DMS 273 (cell line): ENCODE measurements at regions not wholly inside any gene's neighbourhood (a gene's known extent, or its start where the extent isn't known, plus 50 kb on each side); places are given as distances from the start of the nearest gene placed in this dataset.
A peak's percentile ranks its signal among the peaks of the same experiment; 100 is the strongest.
"Not testable (repeated sequence)": the region's sequence is repeated elsewhere in the genome, so short reads cannot be mapped to it uniquely, and the experiment has no call there.

ENCODE experiments used
- DNase-seq: peaks from one replicate; lab custom pipeline; 2025; ENCODE audit not compliant: unreplicated experiment; lab: John Stamatoyannopoulos, UW

DNA sequence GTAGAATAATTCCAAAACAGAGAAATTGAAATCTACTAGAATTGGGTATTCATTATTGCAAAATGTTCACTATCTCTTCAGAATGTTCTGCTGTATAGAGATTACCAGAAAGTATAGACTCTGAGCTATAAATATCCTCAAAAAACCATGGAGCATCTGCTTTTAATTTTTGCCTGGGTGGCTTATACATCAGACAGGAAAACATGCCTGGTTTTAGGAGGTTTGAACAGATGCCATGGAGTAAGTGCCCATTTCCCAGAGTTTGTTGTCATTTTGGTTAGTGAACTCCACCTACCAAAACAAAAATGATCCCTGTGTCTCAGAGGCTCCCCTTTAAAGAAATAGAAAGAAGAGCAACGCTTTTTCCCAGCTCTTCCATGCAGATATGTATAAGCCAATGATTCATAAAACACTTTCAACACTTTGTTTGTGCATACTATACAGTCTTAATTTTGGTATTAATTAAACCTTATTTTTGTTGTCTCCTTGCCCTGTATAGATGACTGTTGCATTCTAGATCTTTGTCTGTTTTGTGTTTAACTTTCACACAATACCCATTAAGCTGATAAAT lies 68.7 kb downstream of the MEPE start:
- DNase-seq, result no peak

DNA sequence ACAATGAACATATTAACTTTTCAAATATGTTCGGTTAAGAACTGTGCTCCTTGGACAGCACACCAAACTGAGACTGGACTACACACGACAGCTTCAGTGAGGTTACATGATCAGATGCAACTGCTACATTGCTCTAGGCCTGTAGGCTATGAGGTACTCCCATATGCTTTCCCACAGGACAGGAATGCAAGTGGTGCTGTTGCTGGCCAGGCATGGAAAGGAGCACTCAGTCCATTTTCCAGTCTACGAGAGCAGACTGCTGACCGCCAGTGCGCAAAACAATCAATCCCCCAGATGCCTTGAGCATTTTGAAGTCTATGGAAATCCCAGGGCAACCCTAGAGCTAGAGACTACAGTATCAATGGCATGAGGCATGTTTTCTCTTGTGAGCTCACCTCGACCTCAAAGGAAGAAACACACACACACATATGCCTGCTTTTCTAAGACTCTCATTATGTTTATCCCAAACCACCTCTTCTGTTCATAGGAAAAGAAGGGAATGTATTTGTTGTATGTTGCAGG lies 70.8 kb upstream of the SPP1 start:
- DNase-seq, result no peak

DNA sequence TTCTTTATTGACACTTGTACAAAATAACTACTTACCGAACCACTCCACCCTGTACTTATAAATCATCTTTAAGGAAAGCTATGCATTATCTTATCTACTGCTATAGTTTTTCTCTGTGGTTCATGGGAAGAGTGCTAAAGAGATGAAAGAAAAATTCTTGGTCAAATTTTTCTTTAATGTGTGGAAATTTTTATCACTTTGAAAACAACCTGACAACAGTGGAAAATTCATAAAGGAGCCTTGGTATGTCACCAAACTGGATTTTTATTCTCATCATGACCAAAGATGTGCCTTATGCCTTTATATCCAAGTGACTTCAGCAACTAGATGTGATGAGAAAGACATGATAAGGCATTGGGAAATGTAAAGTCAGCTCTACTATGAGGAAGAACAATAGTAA lies 67.2 kb upstream of the SPP1 start:
- DNase-seq, result no peak

DNA sequence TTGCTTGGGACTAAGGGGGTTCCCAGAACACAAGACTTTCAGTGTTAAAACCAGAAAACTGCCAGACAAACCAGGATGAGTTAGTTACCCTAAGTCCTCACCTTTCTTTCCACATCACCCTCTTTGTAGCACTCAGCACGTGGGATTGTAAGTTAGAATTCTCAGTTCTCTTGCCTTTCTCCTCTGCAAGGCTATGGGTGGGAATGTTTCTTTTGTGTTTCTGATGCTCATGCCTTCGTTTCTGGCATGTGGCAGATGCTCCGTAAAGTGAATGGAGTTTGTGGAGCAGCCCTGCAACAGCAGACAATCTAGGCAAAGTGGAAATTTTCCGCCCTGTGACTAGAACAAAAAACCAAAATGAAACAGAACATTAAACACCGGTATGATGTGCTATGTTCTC lies 64.7 kb upstream of the SPP1 start:
- no peak for DNase-seq

DNA sequence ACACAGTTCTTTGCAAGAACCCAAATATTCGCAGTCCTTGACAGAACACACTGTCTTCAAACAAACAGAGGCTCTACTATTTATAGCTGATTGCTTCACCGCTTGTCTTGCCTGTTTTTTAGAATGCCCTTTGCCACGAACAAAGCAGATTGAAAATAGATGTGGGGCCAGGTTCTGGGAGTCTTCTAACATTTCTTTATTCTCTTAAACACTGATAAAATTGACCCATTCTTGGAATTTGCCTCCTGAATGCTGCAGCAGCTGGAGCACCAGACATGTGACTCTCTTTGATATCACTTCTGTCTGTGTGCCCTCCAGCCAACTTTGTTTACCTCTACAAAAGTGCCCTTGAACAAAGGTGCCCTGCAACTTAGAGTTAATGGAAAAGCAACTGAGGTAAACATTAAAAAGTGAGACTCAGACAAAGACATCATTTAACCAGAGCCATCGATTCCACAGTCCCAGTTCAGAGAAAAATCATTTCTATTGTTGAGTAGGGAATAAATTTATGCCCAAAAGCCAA lies 64.2 kb upstream of the SPP1 start:
- no peak for DNase-seq

DNA sequence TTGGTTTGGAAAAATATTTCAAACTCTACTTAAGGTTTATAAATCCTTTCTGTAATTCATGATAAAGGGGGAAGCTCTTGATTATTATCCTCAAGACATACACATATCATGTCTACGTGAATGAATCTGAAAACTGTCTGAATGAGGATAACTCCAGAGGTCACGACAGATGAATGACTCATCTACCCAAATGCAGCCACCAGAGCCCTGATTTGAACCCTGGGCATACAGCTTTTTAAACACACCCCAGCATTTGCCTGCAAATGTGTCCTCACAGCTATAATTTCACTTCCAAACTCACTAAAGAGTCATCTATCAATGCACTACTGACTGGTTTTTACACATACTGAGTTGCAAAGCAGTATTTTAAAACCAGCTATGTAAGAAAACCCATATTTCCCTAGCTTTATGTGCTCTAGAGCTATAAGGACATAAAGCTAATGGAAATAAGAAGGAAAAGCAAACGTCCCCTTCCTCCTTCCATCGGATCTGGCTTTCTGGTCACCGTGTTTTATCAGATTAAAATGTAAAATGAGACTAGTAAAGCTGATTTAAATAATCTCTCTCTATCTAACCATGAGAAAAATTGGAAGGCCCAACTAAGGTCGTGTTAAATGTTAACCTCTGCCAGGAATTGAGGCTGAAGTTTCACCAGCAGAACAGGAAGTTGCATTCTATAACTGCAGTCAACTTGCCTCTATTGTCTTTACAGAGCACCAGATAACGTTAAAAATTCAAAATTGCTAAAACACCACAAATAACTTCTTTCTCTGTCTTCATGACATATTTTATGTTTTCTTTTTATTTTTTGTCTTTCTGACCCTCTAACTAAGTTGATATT lies 63.1 kb upstream of the SPP1 start:
- no peak for DNase-seq

DNA sequence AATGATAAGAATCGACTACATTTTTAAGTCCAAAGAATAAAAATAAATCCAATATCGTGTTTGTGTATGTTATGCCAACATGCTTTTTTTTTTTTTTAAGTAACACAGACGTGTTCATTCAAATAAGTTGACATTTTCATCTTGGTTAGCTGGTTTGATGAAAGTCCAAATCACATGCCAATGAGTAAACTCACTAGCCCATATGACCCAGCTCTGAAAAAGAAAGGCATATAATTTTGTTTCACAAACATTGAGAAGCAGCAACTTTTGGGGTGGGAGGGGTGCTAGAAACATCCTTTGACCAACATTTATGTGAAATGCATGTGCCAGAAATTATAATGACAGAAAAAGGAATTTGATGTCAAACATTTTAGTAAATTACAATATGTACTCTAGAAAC lies 61.6 kb upstream of the SPP1 start:
- no peak for DNase-seq

DNA sequence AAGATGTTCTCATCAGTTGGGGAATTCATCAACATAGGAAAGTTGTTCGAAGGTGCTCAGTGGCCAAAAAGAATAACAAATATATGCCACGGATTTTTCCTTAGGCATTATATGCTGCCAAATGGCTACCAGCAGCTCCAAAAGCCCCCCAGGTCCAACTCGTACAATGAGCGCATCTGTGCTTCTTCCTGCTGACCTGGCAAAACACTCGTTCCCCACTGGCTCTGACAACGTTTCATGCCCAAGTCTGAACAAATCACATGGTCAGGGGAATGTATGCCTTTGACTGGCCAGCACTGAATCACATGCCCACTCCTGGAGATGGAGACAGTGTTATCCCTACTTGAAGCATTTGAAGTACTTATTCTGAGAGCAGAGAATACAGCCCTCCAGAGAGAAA lies 59.9 kb upstream of the SPP1 start:
- no peak for DNase-seq

DNA sequence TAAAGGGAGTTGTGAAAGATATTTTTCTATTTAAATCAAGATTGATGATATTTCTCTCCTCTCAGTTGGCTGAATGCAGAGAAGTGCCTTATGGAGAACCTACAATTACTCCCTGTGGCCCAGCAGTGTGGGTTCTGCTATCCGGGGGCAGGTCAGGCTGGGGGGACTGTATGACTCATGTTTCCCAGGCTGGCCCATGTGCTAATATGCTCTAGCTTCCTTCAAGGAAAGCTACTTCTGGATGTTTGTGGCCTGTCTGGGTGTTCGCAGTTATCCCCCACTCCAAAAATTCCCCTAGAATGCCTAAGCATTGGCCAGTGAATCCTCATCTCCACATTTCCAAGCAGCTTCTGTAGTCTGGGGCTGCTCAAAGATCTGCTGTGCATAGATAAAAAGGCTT lies 58.9 kb upstream of the SPP1 start:
- DNase-seq, result no peak

DNA sequence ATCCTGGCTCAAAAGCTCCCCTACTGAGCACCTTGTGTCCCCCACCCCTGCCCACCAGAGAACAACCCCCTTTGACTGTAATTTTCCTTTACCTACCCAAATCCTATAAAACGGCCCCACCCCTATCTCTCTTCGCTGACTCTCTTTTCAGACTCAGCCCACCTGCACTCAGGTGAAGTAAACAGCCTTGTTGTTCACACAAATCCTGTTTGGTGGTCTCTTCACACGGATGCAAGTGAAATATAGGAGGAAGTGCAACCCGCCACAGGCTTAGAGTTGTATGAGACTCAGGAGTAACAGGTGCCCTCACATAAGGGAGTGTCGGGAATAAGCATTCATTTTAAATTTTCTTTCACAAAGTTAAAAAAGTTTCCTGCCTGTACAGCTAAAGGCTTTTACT lies 57.6 kb upstream of the SPP1 start:
- DNase-seq, result not testable (repeated sequence)

DNA sequence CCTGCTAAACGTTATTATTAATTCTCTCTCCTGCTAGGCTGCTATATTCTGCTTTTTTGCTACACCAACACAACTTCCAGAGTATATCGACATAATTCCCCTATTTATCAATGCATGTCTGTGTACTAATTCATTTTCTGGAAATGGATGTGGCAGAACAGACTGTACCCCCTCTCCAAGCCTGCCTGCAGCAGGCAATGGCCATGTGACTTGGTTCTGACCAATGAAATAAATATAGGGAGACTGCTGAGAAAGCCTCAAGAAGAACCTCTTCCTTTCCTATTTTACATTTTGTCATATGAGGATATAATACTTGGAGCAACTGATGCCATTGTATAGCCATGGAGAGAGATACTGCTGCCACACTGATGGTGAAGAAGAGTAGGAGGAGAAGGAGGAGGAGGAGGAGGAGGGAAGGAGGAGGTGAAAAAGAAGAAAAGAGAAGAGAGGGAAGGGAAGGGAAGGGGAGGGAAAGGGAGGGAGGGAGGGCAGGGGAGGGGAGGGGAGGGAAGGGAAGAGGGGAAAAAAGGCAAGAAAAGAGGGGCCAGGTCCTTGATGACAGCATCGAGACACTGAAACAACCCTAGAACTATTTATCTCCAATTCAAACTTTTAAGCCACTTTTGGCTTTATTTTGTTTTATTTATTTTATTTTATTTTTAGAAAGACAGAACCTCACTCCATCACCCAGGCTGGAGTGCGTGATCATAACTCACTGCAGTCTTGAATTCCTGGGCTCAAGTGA lies 57.0 kb upstream of the SPP1 start:
- DNase-seq, result no peak

DNA sequence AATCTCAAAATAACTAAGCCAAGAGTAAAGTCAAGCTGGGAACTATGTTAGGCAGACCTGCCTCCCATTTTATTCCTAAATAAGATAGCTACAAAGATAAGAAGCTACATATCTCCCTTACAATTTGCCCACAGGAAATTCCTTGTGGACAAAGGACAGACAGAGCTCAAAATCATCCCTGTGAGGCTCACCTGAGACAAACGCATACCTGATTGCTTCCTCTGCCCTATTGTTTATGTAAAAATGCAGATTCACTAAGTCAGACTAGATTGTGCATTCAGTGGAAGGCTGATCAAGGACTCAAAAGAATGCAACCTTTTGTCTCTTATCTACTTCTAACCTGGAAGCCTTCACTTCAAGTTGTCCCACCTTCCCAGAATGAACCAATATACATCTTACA lies 56.2 kb upstream of the SPP1 start:
- not testable (repeated sequence) for DNase-seq

DNA sequence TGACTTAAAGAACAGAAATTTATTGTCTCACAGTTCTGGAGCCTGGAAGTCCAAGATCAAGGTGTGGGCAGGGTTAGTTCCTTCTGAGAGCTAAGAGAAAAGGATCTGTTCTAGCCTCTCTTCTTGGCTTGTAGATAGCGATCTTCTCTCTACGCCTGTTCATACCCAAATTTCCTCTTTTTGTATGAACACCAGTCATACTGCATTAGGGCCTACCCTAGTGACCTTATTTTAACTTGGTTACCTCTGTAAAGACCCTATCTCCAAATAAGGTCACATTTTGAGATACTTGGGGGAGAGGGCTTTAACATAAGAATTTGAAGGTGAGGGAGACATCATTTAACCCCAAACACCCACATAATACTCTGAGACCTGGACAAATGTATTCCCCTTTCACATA lies 55.6 kb upstream of the SPP1 start:
- no peak for DNase-seq

DNA sequence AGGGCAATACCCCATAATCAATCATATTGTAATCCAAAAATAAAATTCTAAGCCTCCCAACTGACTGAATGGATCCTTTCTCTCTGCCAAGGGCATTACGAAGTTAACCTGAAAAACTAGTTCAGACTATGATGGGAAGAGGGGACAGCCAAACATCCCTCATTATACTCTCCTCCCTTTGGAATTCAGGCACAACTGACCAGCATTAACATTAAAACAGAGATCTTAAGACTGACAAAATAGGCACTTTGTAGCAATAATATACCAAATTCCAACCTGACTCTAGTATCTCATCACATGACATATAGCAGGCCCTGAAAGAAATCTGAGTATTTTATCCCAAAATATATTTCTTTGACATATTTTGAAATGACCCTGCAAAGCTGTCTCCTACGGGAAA lies 55.0 kb upstream of the SPP1 start:
- DNase-seq, result no peak

DNA sequence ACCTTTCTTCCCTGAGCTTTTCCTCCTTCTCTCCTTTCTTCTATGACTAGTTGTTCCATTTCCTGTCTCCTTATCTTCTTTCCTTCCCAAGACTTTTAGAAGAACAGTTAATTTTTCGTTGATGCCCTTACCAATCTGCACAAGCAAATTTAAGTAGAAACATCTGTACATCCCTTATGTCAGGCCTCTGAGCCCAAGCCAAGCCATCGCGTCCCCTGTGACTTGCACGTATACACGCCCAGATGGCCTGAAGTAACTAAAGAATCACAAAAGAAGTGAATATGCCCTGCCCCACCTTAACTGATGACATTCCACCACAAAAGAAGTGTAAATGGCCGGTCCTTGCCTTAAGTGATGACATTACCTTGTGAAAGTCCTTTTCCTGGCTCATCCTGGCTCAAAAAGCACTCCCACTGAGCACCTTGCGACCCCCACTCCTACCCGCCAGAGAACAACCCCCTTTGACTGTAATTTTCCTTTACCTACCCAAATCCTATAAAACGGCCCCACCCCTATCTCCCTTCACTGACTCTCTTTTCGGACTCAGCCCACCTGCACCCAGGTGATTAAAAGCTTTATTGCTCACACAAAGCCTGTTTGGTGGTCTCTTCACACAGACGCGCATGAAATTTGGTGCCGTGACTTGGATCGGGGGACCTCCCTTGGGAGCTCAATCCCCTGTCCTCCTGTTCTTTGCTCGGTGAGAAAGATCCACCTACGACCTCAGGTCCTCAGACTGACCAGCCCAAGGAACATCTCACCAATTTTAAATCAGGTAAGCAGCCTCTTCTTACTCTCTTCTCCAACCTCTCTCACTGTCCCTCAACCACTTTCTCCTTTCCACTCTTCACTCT lies 53.7 kb upstream of the SPP1 start:
- DNase-seq, result peak; percentile 44

DNA sequence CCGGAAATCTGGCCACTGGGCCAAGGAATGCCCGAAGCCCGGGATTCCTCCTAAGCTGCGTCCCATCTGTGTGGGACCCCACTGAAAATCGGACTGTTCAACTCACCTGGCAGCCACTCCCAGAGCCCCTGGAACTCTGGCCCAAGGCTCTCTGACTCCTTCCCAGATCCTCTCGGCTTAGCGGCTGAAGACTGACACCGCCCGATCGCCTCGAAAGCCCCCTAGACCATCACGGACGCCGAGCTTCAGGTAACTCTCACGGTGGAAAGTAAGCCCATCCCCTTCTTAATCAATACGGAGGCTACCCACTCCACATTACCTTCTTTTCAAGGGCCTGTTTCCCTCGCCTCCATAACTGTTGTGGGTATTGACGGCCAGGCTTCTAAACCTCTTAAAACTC lies 51.4 kb upstream of the SPP1 start:
- DNase-seq, result not testable (repeated sequence)
